GM12892 (cell line): ENCODE measurements at regions not wholly inside any gene's neighbourhood (a gene's known extent, or its start where the extent isn't known, plus 50 kb on each side); places are given as distances from the start of the nearest gene placed in this dataset.

Experiments
- POLR2A ChIP-seq: IDR thresholded peaks from 2 replicates; pipeline ENCODE4 v1.6.1; 2011; ENCODE audit warnings: low read depth, low read length, control low read depth
- POLR2AphosphoS5 ChIP-seq: IDR thresholded peaks from 2 replicates; pipeline ENCODE4 v1.6.1; 2011; ENCODE audit warnings: low read depth, low read length, control low read depth
- TAF1 ChIP-seq: IDR thresholded peaks from 2 replicates; pipeline ENCODE4 v1.6.1; 2011; ENCODE audit warnings: low read depth, mild to moderate bottlenecking, control low read depth, low read length, borderline replicate concordance

- TF ChIP-seq POLR2A (no peak), TAF1 (no peak), POLR2AphosphoS5 (no peak)
Observed at GRCh38 chr3:104503022-104503421, 863.7 kb upstream of the ALCAM start.
